GM21447 (cell line): ENCODE measurements at regions not wholly inside any gene's neighbourhood (a gene's known extent, or its start where the extent isn't known, plus 50 kb on each side); places are given as distances from the start of the nearest gene placed in this dataset.
"Not testable (repeated sequence)": the region's sequence is repeated elsewhere in the genome, so short reads cannot be mapped to it uniquely, and the experiment has no call there.

Source experiments
- ATAC-seq: cut with Tn5 transposase; IDR thresholded peaks from one replicate; pipeline ENCODE4 v1.9.1; 2021; ENCODE audit not compliant: unreplicated experiment

DNA sequence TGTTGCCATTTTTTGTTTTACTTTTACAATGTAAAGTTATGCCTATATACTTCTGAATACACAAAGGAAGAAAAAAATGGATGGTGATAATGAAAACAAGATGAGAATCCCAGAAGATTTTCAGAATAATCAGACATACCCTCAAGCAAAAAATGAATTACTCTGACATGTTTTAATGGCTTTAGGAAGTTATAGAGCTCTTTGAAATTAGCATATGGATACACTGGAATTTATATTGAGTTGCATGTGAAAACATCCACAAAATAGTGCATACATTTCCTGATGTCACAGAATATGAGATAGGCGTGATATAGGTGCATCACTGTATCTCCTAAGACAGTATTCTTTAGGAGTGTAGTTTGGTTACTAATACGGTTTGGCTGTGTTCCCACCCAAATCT lies 351.3 kb downstream of the SLC7A11 start:
- ATAC-seq, result no peak

DNA sequence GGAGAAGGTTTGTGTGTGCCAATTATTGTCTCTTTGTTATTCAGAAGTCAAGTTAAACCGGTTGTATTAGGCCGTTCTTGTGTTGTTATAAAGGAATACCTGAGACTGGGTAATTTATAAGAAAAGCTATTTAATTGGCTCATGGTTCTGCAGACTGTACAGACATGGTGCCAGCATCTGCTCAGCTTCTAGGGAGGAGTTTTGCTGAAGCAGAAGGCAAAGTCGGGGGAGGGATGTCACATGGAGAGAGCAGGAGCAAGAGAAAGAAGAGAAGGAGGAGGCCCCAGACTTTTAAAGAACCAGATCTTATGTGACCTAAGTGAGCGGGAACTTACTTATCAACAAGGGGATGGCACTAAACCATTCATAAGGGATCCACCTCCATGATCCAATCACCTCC lies 349.3 kb upstream of the PCDH18 start:
- no peak for ATAC-seq

DNA sequence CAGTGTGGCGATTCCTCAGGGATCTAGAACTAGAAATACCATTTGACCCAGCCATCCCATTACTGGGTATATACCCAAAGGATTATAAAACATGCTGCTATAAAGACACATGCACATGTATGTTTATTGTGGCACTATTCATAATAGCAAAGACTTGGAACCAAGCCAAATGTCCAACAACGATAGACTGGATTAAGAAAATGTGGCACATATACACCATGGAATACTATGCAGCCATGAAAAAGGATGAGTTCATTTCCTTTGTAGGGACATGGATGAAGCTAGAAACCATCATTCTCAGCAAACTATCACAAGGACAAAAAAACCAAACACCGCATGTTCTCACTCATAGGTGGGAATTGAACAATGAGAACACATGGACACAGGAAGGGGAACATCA lies 335.8 kb upstream of the PCDH18 start:
- not testable (repeated sequence) for ATAC-seq

DNA sequence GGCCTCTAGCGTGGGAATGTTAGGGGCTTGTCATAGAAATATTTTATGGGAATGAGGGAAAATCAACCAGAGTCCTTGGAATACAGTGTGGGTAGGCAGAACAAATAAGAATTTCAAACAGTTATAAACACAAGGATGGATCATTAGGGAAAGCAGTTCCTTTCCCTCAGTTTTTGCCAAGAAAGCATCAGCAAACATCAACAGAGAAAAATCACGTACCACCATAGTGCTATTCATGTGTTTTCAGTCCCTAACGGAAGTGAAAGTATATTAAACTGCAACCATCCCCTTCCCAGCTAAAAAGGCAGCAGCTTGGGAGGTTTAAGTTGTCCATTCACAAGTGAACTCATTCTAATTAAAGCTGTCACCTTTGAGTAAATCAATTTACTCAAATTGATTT lies 334.4 kb upstream of the PCDH18 start:
- ATAC-seq, result no peak

DNA sequence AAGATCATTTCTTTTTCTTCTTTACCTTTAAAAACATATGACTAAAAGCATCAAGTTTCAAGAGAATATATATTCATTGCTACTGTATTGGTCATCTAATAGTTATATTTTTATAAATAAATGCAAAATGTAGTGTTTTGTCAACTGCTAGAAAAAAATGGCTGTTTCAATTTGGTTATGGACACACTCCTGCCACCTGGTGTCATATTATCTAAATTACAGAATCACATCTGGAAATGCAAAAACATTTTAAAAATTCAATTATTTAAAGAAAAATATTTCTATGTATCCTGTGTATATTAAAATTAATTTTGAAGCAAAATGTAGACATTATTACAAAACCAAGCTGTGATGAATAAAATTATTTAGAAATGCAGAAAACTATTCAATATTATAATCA lies 329.4 kb upstream of the PCDH18 start:
- no peak for ATAC-seq

DNA sequence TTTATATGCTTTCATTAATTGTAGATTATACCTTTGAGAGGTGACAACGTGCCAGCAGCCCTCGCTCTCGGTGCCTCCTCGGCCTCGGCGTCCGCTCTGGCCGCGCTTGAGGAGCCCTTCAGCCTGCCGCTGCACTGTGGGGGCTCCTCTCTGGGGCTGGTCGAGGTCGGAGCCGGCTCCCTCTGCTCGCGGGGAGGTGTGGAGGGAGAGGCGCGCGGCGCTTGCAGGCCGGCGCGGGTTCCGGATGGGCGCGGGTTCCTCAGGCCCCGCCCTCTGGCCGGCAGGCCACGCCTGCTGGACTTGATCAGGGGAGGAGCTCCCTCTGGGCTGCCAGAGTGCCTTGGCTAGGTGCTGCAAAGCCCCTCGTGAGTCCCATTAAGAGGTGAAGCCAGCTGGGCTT lies 321.1 kb upstream of the PCDH18 start:
- ATAC-seq, result no peak

DNA sequence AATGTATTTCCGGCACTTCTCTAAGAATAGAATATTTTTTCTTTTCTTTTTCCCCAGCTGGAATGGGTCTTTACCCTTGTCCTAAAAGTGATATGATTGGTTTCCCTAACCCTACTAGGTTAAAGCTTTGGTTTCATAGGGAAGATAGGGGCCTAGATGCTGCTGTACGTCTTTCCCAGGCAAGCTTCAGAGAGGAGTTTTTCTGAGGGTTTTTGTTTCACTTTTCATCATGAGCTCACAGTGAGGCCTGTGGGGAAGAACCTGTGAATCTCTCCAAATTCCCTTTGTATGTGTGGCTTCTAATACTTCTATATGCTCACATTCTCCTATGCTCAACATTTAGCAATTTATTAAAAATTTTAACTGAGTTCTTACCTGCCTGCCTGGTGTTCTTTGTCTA lies 320.0 kb upstream of the PCDH18 start:
- ATAC-seq, result no peak

DNA sequence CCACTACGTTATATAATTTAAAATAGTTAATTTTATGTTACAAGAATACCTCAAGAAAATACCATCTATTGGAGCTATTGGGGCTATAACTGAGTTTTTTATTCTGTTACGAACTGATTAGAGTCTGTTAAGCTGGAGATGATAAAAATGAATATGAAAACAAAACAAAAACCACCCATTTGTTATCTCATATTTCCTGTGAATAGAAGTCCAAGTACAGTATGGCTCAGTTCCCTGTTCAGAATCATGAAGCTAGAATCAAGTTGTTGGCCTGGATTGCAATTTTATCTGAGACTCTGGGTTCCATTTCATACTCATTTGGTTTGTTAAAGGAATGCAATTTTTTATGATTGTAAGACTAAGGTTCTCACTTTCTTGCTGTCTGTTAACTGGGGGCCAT lies 319.1 kb upstream of the PCDH18 start:
- ATAC-seq, result no peak

DNA sequence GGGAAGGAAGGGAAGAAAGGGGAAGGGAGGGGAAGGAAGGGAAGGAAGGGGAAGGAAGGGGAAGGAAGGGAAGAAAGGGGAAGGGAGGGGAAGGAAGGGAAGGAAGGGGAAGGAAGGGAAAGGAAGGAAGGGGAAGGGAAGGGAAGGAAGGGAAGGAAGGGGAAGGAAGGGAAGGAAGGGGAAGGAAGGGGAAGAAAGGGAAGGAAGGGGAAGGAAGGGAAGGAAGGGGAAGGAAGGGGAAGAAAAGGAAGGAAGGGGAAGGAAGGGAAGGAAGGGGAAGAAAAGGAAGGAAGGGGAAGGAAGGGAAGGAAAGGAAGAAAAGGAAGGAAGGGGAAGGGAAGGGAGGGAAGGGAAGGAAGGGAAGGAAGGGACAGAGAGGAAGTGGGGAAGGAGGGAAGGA lies 295.7 kb upstream of the PCDH18 start:
- not testable (repeated sequence) for ATAC-seq

DNA sequence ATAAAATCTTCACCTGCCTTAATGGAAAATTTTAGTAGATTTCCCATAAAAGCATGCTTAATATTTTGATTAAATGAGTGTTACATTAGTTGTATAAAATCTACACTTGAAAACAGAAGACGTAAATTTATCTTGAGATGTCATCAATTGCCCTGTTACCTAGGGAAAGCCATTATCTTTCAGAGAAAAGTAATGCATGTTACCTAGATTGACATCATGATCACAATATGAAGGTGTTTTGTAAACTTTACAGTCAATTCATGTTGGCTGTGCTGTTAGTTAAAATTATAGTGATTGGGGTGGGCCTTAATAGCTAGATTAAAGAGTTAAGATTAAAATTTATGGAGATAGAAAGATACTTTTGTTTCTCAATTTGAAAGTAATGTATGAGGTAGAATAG lies 293.2 kb upstream of the PCDH18 start:
- ATAC-seq, result no peak

DNA sequence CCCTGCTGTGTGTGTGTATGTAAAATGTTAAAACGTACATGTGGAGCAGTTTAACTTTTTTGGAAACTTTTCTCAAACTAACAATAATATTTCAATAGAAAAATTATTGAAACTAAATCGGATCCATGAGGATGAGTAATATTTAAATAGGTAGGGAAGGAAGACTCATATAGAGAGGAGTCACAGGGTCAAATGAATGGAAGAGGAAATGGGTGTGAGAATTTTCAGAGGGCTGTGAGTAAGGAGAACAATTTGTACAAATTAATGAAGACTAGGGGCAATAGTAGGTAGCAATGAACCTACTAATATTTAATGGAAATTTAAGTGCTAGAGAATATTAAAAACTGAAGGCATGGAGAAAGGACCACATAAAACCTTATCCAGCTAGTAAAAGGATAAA lies 290.7 kb upstream of the PCDH18 start:
- ATAC-seq, result no peak

DNA sequence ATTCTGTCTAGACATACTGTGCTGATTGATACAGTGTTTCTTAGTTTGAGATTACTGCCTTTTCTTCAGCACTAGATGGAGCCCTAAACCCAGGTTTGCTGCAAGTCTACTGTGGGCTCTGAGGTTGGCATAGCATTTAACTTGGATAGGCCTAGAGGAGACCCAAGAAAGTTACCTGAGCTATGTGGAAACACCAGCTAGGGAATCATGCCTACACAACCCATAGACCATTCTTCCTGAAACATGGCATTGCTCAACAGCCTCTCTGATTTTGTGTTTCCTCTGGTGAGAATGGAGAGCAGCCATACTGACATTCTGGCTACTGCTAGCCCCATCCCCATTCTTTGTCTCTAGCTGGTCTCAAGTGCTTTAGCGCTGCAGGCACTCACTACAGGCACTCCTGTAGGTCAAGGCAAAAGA lies 287.7 kb upstream of the PCDH18 start:
- peak; percentile 88 for ATAC-seq

DNA sequence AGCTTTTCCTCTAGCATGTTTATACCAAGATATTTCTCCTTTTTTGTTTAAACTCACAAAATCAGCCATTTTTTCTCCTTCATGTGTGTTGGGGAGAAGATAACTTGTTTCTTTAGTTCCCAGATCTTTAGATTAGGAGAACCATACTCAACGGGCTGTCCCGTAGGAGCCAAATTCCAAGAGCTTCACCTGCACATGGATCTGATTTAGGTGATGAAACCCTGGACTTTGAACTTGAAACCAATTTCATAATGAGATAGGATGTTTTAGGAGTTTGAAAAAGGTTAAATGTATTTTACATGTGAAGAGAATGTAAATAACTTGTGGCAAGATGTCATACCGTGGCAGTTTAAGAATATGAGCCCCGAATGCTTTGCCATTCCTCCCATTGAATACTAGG lies 280.0 kb upstream of the PCDH18 start:
- ATAC-seq, result no peak

DNA sequence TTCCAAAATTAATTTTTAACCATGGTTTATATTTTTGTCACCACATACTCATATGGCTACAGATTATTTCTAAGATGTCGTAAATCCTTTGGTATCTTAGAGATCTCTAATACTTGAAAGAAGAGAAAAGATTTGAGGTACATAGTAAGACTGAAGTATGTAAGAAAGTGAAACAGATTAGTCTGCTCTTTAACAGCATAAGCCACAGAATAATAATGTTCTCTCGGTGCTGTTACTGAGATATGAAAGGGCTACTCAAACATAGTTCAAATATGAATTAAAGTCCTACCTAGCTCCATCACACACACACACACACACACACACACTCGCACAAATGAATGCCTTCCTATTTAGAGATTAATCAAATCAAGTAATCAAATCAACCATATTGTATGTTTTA lies 274.1 kb upstream of the PCDH18 start:
- no peak for ATAC-seq

DNA sequence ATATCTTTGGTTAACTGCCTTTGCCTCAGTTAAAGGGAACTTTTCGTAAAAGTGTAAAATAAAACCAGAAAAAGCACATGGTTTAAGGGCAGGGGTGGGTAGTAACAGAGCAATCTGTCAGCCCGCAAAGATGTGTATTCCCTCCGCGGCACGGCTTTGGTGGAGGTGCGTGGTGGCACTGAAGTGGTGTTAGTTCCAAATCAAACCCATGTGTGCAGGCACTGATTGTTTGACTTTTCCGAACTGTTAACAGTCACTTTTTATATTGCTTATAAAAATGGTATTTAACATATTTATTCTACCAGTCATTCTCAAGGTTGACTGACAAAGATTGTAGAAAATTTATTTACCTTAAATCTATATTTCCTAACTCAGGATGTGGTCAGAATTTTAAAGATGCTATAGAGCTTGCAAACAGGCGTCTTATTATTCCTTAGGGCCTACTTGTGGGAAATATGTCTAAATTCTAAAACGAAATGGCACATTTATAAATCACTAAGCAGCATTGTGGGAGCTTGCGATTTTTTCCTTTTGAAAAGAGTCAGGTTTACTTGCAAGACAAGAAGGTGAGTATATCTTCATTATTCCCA lies 272.7 kb upstream of the PCDH18 start:
- no peak for ATAC-seq

DNA sequence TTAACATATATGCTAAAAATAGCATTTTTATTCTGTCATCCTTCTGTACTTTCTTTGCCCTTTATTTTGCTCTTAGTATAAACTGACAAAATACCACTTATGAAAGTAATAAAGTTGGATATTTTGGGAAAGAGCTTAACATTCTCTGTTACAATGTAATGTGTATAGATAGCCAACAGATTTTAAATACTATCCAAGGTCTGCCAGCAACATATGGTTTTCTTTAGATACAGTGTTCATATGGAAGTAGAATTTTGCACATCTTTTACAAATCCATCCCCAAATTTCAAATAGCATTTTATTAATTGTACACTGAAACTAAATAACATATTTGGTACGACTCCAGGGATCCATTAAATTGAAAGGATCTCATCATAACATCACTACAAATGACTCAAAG lies 268.6 kb upstream of the PCDH18 start:
- ATAC-seq, result no peak

DNA sequence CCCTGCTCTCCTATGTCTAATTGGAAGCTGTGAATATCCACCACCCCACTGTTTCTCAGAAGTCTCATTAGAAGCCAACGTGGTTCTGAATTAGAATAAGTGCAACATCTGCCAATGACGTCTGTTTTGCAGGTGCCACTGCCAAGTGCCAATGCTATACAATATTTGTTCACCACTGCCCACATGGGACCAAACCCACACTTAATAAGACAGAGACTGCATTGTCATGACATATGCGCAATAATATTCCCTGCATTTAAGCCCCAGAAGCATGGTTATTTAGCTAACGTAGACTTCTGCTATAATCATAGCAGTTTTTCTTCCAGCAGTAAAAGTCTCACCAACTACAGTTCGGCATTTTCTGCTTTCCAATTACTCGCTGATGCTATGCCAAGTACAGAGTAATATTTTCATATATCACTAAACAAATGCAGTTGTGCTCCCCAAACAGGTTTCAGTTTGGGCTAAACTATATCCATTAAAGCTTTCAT lies 262.5 kb upstream of the PCDH18 start:
- ATAC-seq, result no peak

DNA sequence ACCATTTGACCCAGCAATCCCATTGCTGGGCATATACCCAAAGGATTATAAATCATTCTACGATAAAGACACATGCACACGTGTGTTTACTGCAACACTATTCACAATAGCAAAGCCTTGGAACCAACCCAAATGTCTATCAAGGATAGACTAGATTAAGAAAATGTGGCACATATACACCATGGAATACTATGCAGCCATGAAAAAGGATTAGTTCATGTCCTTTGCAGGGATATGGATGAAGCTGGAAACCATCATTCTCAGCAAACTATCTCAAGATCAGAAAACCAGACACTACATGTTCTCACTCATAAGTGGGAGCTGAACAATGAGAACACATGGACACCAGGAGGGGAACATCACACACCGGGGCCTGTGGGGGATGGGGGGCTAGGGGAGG lies 257.0 kb upstream of the PCDH18 start:
- not testable (repeated sequence) for ATAC-seq

DNA sequence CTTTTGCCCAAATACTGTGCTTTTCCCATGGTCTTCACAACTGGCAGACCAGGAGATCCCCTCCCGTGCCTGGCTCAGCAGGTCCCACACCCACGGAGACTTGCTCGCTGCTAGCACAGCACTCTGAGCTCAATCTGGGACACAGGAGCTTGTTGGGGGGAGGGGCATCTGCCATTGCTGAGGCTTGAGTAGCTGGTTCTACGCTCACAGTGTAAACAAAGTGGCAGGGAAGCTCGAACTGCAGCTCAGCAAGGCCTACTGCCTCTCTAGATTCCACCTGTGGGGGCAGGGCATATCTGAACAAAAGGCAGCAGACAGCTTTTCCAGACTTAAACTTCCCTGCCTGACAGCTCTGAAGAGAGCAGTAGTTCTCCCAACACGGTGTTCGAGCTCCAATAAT lies 251.6 kb upstream of the PCDH18 start:
- not testable (repeated sequence) for ATAC-seq

DNA sequence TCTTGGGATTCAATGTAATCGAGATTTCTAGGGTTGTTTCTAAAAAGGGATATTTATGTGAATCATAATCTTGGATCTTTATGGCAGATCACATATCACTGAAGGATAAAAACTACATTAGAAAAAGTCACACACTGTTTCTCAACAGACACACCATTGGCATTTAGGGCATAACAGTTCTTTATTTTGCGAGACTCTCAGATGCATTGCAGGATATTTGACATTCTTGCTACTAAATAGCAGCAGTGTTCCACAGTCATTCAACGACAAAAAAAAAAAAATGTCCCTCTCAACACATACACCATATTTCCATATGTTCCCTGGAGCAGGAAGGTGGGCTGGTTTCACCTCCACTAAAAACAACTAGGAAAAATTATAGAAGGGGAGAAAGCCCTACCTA lies 243.4 kb upstream of the PCDH18 start:
- no peak for ATAC-seq

DNA sequence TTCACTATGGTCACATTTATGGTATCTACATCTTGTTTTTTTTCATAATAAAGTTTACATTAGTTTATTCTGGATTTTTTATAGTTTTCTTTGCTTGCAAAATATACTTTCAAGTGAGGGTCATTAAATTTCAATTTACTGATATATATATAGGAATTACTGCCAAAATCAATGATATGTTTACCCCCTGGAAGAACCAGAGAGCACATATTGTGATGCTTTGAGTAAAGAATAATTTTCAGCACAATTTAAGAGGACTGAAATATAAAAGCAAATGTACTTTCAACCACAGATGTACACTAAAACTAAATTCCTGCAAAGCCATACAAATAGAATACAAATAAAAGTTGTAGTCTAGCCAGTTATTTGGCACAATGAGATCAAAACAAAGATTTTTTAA lies 242.2 kb upstream of the PCDH18 start:
- ATAC-seq, result no peak

DNA sequence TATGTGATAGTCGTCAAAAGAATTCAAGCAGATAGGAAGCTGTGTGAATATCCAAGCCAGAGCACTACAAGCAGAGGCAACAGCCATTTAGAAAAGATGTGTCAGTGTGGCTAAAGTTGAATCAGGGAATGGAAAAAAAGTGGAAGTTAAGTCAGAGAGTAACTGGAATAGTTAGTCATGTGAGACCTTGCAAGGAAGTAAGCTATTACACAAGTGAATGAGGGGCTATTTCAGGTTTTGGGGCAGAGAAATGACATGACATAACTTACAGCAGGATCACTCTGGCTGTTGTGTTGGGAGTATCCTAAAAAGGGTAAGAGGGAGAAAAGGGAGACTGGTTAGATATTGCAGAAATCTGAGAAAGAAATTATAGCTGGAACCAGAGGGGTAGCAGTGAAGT lies 236.6 kb upstream of the PCDH18 start:
- ATAC-seq, result no peak

DNA sequence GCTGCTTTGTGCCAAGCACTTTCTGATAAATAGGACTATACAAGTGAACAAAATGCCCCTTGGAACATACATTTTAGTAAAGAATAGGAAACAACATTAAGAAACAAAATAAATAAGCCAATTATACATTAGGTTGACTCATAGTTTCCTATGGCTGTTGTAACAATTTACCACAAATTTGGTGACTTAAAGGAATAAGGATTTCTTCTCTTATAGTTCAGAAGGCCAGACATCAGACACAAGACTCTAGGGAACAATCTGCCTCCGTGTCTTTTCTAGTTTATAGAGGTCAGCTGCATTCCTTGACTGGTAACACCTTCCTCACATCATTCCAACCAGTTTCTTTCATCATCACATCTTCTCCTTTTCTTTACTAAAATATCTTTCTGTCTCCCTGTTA lies 235.9 kb upstream of the PCDH18 start:
- ATAC-seq, result no peak

DNA sequence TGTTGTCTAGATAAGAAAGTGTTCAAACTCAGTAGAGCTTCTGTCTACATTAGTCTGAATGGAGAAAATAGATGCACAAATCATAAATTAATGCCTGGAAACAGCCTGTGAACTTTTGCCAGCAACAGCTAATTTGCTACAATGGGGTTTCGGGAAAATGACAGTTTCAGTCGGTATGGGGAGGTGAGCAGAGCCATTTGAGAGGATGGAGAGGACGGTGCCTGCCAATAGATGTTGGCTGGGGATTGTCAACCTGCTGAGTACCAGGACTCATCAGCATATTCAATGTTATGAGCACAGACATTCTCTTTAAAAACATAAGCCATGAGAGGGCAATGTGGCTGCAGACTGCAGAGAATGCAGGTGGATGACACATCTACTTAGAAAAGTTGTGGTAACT lies 230.3 kb upstream of the PCDH18 start:
- no peak for ATAC-seq
